ENCODE measurements at regions not wholly inside any gene's neighbourhood (a gene's known extent, or its start where the extent isn't known, plus 50 kb on each side); places are given as distances from the start of the nearest gene placed in this dataset.

DNA sequence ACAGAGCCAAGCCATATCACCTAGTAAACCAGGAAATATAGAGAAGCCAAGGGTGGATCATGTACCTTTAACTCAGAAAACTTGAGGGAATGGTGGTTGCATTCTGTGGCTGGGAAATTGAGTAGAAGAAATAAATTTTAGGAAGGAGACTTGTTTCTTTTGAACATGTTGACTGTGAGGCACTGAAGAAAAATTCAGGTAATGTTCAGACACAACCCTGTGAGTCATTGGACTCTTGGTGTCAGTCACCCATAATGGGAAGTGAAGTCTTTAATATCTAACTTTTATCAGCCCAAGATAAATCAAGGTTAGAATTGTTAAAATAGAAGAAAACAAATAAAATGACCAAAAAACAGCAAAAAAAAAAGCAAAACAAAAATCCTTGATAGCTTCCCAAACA lies 98.8 kb upstream of the GRIK2 start:
- H3K27me3 ChIP-seq (ENCODE audit: low read length), result no peaks in the 10 kb centered on the region
- TF ChIP-seq EZH2phosphoT487 (conservative IDR thresholded peaks at IDR 0.05; ENCODE audit: low read length), result no peak
- TF ChIP-seq, protein P1, sequence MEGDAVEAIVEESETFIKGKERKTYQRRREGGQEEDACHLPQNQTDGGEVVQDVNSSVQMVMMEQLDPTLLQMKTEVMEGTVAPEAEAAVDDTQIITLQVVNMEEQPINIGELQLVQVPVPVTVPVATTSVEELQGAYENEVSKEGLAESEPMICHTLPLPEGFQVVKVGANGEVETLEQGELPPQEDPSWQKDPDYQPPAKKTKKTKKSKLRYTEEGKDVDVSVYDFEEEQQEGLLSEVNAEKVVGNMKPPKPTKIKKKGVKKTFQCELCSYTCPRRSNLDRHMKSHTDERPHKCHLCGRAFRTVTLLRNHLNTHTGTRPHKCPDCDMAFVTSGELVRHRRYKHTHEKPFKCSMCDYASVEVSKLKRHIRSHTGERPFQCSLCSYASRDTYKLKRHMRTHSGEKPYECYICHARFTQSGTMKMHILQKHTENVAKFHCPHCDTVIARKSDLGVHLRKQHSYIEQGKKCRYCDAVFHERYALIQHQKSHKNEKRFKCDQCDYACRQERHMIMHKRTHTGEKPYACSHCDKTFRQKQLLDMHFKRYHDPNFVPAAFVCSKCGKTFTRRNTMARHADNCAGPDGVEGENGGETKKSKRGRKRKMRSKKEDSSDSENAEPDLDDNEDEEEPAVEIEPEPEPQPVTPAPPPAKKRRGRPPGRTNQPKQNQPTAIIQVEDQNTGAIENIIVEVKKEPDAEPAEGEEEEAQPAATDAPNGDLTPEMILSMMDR (IDR thresholded peaks at IDR 0.05; ENCODE audit: insufficient read depth, low read length, poor library complexity, severe bottlenecking), result no peak

DNA sequence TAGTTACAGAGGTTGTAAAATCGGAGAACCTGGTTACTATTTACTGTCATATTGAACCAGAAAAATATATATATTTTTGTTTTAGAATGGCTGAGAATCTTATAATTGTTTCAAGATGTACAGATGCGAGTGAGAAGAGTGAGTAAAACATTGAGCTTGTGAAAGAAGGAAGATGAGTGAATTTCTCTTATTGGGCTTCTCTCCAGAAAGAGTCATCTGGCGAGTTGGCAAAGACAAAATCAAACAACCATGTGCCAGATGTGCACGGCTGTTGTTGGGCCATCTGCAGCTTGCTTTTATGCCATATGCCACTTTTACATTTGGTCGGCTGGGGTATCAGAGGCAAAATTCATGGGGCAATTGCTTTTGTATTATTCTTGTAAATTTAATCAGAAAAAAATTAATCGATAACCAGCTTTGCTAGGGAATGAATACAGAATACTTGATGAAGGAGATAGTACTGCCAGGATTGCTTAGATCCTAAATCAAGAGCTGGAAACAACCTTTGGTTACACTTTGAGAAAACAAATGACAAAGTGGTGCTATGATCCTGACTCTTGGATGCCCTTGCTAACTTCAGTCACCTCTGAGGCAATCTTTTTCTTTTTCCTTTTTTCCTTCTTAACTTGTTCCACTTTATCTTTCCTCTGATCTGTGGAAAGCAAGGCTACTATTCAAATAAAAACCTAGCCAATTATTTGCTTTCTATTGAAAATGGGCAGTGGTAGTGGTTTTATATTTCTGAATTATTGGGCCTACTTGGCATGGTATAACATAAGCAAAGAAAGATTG lies 97.1 kb upstream of the GRIK2 start:
- no peaks in the 10 kb centered on the region for H3K27me3 ChIP-seq (ENCODE audit: low read length)

More for the DNA sequence above, 98.8 kb upstream of the GRIK2 start:
- H3K9me3 ChIP-seq (ENCODE audit: insufficient read depth, low read length), result no peaks in the 10 kb centered on the region
- no peak overlapping the region for H3K4me3 ChIP-seq (ENCODE audit: insufficient read depth, low read length, poor library complexity, severe bottlenecking)
- no peak overlapping the region for H3K4me2 ChIP-seq (ENCODE audit: low read depth, low read length, poor library complexity, severe bottlenecking)
- H3K9me2 ChIP-seq (replicated peaks; ENCODE audit: insufficient read depth, low read length), result no peaks in the 10 kb centered on the region
- H3K9ac ChIP-seq (ENCODE audit: low read length), result no peak overlapping the region
- H4K20me1 ChIP-seq (ENCODE audit: low read depth, low read length), result no peaks in the 10 kb centered on the region
- no peaks in the 10 kb centered on the region for H3K36me3 ChIP-seq (ENCODE audit: low read length)
- no peaks in the 10 kb centered on the region for H3K79me2 ChIP-seq (ENCODE audit: insufficient read depth, low read length)
- no peak overlapping the region for H3K27ac ChIP-seq (ENCODE audit: low read depth, low read length)
- H2AFZ ChIP-seq (ENCODE audit: low read depth, low read length, severe bottlenecking), result no peak overlapping the region
- H3F3A ChIP-seq (ENCODE audit: insufficient read depth), result no peaks in the 10 kb centered on the region

GRCh38 chr6:101302593-101302992 lies 90.9 kb upstream of the GRIK2 start:
- Histone ChIP-seq H3K9me3 (ENCODE audit: insufficient read depth, low read length) (no peaks in the 10 kb centered on the region), H3K36me3 (ENCODE audit: low read length) (no peaks in the 10 kb centered on the region), H3K4me3 (ENCODE audit: insufficient read depth, low read length, poor library complexity, severe bottlenecking) (no peak overlapping the region), H3K27ac (ENCODE audit: low read depth, low read length) (no peak overlapping the region), H3K4me2 (ENCODE audit: low read depth, low read length, poor library complexity, severe bottlenecking) (no peak overlapping the region), H3F3A (ENCODE audit: insufficient read depth) (no peaks in the 10 kb centered on the region), H3K79me2 (ENCODE audit: insufficient read depth, low read length) (no peaks in the 10 kb centered on the region), H3K9ac (ENCODE audit: low read length) (no peak overlapping the region), H2AFZ (ENCODE audit: low read depth, low read length, severe bottlenecking) (no peak overlapping the region), H3K27me3 (ENCODE audit: low read length) (no peaks in the 10 kb centered on the region), H4K20me1 (ENCODE audit: low read depth, low read length) (no peaks in the 10 kb centered on the region), H3K9me2 (replicated peaks; ENCODE audit: insufficient read depth, low read length) (no peaks in the 10 kb centered on the region)
- TF ChIP-seq, protein P1 (IDR thresholded peaks at IDR 0.05; ENCODE audit: insufficient read depth, low read length, poor library complexity, severe bottlenecking), result no peak
- no peak for TF ChIP-seq EZH2phosphoT487 (conservative IDR thresholded peaks at IDR 0.05; ENCODE audit: low read length)

More for the DNA sequence above, 97.1 kb upstream of the GRIK2 start:
- TF ChIP-seq, protein P1 (IDR thresholded peaks at IDR 0.05; ENCODE audit: insufficient read depth, low read length, poor library complexity, severe bottlenecking), result no peak
- no peak for TF ChIP-seq EZH2phosphoT487 (conservative IDR thresholded peaks at IDR 0.05; ENCODE audit: low read length)
- no peak overlapping the region for H2AFZ ChIP-seq (ENCODE audit: low read depth, low read length, severe bottlenecking)
- no peak overlapping the region for H3K4me2 ChIP-seq (ENCODE audit: low read depth, low read length, poor library complexity, severe bottlenecking)
- H3K4me3 ChIP-seq (ENCODE audit: insufficient read depth, low read length, poor library complexity, severe bottlenecking), result no peak overlapping the region
- no peaks in the 10 kb centered on the region for H3K79me2 ChIP-seq (ENCODE audit: insufficient read depth, low read length)
- no peaks in the 10 kb centered on the region for H3F3A ChIP-seq (ENCODE audit: insufficient read depth)
- H3K36me3 ChIP-seq (ENCODE audit: low read length), result no peaks in the 10 kb centered on the region
- H3K9me2 ChIP-seq (replicated peaks; ENCODE audit: insufficient read depth, low read length), result no peaks in the 10 kb centered on the region
- no peak overlapping the region for H3K9ac ChIP-seq (ENCODE audit: low read length)
- H3K9me3 ChIP-seq (ENCODE audit: insufficient read depth, low read length), result no peaks in the 10 kb centered on the region
- no peak overlapping the region for H3K27ac ChIP-seq (ENCODE audit: low read depth, low read length)
- no peaks in the 10 kb centered on the region for H4K20me1 ChIP-seq (ENCODE audit: low read depth, low read length)

All from SU-DHL-6 (cell line).